Stimulated activated CD8-positive, alpha-beta memory T cell treated with anti-CD3 and anti-CD28 coated beads, Interleukin-4, amount 100 ng/mL, for 1 hour (primary cell): ENCODE measurements at regions not wholly inside any gene's neighbourhood (a gene's known extent, or its start where the extent isn't known, plus 50 kb on each side); places are given as distances from the start of the nearest gene placed in this dataset.

Experiments
- DNase-seq, 2 donors: peaks; one replicate each; pipeline ENCODE4 v3.0.0-alpha.2; 2020; ENCODE audit warnings: low read depth in 2 of 2, low spot score in 1 of 2

DNA sequence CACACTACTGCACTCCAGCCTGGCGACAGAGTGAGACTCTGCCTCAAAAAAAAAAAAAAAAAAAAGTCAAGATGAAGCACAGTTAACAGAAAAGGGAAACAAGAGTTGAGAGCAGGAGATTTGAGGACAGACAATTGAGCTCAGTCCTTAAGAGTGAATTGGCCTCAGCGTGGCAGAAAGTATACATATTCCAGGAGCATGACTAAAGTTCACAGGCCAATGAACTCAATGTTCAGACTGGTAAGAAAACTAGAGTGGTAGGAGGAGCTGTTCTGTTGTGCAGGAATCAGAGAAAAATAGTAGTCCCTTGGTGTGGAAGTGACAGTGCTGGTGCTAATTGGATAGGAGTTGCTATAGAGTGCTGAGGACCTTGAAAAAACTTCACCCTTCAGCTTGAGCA is 60.0 kb downstream of the NRN1 start:
- no peak for DNase-seq

DNA sequence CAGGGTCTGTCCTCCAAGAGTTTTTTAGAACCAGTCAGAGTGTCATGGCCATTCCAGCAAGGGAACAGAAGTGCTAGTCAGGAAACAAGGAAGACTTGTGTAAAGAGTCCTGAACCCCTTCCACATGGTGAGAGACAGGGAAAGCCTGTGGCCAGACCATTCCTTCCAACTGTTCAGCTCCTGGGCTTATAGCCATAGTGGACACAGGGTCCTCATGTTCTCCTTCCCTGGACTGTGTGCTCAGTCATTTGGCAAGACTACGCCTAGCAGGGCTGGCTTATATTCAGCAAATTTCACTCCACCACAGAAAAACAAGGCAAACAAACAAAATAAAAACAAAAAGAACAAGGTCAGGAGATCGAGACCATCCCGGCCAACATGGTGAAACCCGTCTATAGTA is 60.5 kb downstream of the NRN1 start:
- DNase-seq = no peak

DNA sequence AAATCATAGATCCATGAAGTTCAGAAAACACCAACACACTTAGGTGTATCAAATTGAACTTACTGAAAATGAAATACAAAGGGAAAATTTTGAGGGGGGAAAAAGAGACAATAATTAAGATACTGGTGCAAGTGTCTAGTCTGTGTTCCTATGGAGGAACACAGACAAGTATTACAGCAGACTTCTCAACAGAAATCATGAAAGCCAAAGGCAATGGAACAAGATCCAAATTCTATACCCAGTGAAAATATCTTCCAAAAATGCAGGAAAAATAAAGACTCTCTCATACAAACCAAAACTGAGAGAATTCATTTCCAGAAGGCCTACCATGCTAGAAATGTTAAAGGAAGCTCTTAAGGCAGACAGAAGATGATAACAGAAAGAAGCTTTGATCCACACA is 63.1 kb downstream of the NRN1 start:
- no peak for DNase-seq

DNA sequence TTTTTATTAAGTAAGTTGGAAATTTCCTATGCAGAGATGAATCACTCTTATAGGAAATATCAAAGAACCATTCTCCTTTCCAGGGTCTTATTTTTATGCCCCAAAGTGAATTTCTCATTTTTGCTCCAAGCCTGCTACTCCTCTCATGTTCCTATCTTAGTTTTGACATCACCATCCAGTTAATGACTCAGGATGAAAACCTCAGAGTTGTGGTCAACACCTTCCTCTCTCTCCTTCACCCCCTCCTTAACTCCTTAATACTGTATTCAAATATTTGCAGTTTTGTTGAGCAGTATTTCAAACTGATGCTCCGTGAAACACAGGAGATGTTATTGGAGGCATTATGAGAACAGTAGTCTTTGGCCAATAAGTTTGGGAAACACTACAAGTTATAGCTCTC is 64.1 kb downstream of the NRN1 start:
- DNase-seq = no peak

DNA sequence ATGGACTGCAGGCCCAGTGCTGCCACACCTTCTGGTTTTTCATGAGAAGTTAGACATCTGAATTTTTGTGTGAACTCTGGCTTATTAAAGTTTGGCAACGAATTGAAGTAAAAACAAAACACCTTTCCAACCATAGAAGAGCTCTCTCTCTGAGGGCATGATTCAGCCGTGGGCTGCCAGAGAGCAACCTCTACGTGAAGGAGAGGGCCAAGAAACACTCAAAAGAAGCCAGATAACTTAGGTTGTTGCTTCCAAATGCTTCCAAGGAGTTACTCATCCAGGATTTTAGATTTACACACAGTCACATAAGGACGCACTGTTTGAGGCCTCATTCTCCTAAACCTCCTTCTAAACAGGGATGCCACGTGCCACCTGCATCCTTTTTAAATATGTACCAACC is 65.5 kb downstream of the NRN1 start:
- DNase-seq = no peak

DNA sequence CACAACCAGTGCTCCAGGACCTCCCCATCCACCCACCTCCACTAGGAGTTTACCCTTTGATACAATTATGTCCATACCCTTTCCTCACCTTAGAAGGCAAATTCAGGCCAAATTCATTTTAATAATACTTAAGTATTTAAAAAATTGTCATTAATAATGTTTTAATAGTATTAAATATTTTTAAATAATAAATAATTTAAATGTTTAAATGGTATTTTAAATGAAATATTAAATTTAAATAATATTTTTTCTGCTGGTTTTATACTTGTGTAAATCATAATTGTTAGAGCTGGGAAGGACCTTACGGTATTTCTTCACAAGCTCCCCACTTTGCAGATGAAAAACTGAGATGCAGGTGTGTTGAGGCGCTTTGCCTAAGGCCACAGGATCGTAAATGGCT is 67.8 kb downstream of the NRN1 start:
- no peak for DNase-seq

DNA sequence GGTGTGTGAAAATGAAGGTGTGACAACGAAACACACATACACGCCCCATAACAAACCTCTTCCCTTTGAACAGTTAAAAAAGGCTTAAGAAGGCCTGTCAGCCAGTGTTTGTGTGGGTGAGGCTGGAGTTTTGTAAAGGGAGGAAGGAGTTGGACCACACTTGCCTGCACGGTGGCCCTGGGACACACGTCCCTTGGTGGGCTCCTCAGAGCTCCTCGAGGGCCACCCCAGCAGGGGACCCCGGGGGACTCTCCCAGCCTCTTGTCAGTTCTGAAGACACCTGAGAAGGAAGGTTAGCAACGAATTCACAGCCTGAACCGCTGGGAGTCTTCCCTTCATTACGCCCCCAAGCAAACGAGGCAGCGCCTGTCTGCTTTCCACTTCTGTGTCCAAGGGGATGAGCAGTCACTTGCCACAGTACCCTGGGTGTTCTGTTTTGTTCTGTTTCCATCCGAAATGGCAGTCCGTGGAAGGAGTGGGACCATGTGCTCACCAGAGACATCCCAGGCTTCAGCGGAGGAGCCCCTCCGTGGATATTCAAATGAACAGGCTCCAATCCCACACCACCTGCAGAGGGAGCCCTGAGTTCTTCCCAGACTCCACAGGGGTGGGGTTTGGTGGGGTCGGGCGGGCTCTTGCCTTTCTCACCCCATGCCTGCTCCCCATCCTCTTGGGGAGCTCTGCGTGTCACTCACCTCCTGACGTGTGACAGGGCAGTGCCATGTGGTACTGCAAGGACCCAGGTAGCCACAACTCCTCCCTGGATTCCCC is 68.6 kb downstream of the NRN1 start:
- no peak for DNase-seq

DNA sequence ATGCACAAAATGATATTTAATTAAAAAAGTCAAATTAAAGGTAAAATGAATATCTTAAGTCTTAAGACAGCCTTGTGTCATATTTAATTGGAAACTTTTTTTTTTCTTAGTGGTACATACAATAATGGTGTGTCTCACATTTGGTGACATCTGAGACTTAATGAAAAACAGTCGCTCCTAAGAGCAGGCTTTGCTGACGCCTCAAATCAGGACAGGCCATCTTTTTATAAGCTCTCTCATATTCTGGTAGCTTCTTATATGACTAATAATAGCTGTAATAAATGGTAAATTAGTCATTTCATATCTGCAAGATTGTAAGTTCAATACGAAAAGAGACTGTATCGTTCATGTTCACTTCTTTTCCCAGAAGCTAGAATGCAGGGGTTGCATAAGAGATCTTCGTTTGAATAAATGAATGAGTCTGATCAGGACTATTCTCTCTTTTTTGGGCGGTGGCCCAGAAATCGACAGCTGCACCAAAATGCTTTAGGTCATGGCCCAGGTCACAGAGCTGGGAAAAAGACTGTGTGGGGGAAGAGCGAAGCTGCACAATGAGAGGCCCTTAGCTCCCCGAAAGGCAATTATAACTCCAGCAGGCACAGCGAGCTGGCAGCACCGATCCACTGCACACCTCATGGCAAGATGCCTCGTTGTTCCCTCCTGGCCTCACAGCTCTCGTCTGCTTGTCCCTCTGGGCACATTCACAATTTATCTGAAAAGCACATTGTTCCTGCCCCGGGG is 69.4 kb downstream of the NRN1 start:
- DNase-seq = no peak

DNA sequence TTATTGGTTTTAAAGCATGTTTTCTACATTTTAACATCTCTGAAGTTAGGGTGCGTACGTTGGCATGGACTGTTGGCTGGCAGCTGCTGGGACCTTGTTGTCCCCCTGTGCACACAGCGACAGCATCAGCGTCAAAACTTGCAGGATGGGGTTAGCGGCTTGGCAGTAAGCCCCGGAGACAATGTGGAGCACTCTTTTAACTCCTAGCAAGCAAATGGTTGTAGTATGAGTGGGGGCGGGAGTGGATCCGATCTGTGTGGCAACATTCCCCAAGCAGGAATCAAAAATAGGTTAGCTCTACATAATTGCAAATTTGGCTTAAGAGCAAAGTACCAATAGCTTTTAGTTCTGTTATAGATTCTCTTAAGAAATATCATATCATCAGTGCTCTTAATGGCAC is 70.1 kb downstream of the NRN1 start:
- DNase-seq = no peak

DNA sequence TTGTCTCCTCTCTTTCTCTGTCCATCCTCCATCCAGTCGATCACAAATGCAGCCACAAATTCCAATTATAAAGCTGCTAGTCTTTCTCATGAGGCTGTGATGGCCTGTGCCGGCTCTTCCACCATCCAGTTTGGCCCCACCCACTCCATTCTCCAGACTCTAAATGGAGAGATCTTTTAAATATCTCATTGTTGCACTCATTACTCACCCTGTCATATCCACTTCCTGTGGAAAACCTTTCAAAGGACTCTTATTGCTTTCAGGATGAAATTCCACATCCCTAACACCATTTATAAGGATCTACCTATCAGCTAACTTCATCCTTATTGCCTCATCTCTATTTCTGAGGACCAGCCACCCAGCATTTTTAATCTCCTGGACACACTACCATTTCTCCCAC is 70.6 kb downstream of the NRN1 start:
- no peak for DNase-seq

DNA sequence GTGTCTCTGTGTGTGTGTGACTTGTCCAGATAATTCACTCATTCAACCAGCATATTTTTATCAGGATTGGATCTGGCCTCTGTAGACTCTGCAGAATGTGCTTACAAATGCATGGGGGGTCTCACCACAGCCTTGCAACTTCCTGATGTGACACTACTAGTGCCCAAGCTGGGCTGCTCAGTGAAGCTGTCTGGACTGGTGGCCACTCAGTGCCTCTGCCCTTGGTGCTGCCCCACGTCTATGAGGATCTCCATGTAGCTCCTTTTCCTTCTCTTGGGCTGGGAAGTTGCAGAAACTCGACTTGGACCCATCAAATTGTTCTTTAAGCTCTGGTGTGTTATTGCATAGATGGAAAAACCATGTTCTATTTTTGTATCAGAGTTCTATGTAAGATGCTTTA is 75.8 kb downstream of the NRN1 start:
- DNase-seq = no peak

DNA sequence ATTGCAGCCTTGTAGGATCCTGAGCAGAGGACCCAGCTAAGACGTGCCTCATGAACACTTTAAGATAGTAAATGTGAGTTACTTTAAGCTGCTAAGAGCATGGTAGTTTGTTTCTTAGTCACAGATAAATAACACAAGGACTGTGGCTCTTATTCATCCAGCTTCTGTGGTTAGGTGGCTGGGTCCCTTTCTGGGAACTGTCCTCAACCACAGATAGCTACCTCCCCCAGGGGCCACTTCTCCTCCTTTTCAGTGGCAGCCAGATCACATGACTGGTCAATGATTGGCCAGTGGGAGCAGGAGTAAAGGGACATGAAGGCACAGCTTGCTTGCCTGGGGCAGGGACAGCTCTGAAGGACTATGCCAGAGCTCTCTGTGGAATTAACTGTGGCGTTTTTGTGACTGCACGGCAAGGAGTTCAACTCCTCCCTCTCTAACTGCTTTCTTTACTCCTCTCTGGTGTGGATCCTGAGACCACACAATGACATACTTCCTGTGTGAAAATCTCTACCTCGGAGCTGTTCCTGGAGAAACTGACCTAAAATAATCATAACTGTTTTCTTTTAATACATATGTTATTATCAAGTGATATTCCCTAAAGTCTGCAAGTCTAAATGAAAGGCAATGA is 76.5 kb downstream of the NRN1 start:
- DNase-seq = no peak

DNA sequence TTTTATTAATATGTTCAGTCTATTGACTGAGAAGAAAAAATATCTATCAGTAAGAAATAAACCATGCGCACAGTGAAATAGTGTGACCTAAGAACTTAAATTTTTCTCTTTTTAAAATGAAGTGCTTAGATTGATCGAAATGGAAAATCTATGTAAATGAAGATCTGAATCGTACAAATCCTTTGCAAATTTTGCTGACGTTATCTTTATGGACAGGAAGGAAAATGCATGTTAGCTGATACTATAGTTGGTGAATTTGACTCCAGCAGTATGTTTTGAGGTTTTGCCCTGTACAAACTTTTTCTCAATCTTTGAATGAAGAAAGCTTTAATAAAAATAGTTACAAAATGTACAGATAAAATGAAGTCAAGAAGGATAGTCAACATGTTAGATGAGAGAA is 82.9 kb downstream of the NRN1 start:
- DNase-seq = no peak

DNA sequence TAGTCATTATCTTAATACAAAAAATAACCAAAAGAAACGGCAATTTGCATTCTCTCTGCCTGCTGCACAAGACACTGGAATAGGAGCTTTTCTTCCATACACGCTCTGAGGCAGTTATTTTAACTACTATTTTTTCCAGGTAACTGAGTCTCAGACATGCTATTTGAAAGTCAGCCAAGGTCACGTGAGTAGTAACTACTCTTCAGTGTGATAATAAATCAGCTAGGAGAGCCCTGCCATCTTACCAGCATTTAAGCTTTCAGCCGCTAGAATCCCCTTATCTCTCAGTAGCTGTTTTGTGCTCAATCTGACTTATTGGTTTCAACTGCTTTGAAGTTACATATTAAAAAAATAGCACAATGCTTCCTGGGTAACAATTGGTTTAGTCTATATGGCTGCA is 84.5 kb downstream of the NRN1 start:
- no peak for DNase-seq

DNA sequence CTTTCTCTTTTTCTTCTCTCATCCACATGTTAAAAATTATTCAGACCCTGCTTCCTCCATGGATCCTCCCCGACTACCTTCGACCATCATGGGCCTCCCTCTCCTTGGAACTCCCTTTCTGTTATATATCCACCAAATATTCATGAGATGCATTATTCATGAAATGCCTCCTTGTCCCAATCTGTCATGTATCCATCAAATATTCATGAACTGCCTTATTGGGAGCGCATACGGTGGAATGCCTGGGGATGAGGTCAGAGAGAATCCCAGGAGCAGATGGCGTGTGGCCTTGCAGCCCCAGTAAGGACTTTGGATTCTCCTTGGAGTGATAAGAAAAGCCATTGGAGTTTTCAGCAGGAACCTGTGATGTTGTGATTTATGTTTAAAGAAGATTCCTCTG is 97.0 kb downstream of the NRN1 start:
- no peak for DNase-seq

DNA sequence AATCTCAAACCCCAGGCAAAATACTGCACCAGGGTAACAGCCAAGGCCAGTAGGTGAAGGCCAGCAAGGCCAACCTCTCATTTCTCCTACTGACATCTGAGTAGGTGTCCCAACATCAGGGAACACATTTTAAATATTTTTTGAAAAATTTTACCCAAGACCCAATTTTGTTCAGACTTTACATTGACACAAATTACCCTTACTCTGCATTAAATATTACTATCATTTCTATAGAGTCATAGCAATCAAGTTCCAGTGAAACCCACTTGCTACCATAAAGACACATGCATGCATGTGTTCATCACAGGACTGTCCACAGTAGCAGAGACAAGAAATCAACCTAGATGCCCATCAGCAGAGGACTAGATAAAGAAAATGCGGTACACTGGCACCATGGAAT is 99.9 kb downstream of the NRN1 start:
- no peak for DNase-seq

DNA sequence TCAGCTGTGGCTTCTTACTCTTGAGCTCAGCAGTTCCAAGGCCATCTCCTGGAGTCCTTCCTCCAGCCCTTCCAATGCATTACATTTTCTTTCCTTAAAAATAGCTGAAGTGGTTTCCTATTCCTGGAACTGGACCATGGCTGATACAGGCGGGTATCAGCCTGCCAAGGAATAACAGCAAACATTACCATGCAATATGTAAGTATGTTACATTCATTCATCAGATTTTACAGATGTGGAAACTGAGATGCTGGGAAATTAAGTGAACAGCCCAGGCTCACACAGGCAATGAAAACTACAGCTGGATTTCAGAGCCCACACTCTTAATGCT is 100.4 kb downstream of the NRN1 start:
- DNase-seq = no peak

DNA sequence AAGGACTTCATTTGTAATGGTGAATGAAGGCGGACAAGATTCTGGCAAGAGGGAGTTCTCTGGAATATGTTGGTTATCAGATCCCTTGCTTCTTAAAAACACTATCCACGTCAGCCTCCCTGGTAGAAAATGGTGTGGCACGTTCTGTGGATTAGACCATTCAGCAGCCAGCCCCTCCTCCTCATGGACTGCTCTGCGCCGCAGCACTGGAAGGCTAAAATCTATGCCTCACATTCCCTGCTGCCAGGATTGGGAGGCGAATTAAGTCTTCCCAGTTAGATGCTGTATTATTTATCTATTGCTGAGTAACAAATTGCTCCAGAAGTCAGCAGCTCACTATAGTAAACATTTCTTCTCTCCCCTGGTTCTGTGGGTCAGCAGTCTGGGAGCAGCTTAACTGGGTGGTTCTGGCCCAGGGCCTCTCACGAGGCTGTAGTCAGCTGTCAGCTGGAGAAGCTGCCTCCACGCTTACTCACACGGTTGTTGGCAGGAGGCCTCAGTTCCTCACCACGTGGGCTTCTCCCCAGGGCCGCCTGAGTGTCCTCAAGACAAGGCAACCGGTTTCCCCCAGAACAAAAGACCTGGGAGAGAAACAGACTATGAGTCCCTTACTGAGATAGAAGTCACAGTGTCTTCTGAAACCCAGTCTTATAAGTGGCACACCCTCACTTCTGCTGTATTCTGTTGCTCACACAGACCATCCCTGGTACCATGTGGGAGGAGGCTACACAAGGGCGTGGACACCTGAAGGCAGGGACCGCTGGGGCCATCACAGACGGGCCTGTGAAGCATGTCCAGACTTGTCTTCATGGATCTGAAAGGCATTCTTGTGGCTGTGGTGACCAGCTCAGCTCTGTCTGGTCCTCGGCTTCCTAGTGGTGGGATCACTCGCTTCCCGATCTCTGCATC is 101.0 kb downstream of the NRN1 start:
- DNase-seq = no peak

DNA sequence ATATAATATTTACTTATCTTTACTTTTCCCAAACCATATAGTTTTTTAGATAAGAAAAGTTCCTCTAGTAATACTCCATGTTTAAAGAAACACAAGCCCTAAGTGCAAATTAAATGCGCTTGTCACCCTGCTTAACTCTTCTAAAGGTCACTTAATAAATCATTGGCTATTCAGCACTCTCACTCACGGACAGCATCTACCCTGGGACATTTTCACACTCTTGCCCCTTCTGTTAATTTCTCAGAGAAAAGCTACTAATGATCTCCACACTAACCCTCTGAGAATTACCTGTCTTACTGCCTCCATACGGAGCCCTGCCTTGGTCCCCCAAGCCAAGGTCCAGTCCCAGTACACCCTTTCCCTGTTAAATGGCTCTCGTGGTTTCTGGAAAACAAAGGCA is 102.2 kb downstream of the NRN1 start:
- DNase-seq = no peak

DNA sequence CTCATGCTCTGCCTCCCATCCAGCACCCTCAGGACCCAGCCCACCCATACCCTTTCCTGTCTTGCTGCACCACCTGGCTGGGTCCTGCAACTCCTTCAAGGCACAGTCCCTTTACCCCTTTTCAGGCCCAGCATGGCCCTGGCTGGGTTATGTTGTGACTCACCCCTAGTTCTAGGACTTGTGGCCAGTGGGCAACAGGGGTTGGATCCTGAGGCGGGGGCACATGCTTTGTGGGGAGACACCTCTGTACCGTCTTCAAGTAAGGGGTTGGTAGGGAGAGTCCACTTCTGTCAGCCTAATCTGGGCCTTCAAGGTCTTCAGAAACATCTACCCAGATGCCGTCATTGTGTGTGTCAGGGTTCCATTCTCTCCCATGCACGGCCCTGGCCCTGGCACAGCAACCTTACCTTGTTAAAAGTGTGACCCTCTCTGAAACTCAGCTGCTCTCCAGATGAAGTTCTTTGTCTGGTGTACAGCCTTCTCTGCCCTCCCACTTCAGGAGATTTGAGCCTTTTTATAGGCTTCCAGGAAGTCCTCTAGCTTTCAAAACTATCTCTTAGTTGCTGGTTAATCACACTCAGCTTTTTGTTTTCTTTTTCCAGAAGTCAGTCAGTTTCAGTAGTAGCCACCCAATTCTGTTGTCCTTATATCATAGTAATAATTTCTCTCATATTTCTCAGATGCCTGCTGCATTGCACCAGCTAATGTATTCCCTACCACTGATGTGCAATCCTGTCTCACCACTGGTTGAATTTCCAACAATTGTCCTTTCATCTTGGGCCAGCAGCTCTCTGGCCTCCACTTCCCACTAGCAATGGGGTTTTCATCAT is 107.3 kb downstream of the NRN1 start:
- DNase-seq = no peak

DNA sequence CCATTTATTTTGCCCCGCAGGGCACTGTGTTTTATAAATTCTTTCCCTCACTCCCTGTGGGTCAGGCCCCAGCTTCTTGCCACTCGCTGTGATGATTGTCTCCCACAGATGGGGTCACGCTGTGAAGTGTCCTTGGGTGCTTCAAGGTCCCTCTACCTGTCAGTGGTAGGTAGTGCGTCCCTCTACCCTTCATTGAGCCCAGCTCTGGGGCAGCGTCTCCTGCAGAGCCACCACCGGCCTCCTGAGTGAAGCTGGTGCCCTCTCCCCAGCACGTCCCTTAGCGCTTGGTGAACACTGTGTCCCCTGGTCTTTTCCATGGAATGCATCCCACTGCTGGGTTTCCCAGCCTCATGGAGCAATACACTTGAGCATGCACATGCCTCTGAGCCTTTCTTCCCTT is 108.2 kb downstream of the NRN1 start:
- no peak for DNase-seq
